WTC11 (cell line): ENCODE measurements at regions not wholly inside any gene's neighbourhood (a gene's known extent, or its start where the extent isn't known, plus 50 kb on each side); places are given as distances from the start of the nearest gene placed in this dataset.

Experiments
- FOXP1 ChIP-seq: sonication (generic); formaldehyde crosslinking; IDR thresholded peaks from 2 replicates; pipeline ENCODE4 v1.8.0; 2022; ENCODE audit warnings: missing genetic modification reagents, mild to moderate bottlenecking, moderate library complexity, borderline replicate concordance
- TEAD1 ChIP-seq: sonication (generic); formaldehyde crosslinking; IDR thresholded peaks from 2 replicates; pipeline ENCODE4 v1.8.0; 2022; ENCODE audit warnings: mild to moderate bottlenecking, missing genetic modification reagents
- TF ChIP-seq, protein P1 (sequence below): fragments of 200-600 bp; IDR thresholded peaks from 2 replicates; pipeline ENCODE4 v1.8.0; 2022; ENCODE audit warnings: antibody characterized with exemption
- TF ChIP-seq, protein P2 (sequence below): sonication (generic); formaldehyde crosslinking; IDR thresholded peaks from 2 replicates; pipeline ENCODE4 v1.8.1; 2023; ENCODE audit warnings: mild to moderate bottlenecking, missing genetic modification reagents, moderate library complexity

DNA sequence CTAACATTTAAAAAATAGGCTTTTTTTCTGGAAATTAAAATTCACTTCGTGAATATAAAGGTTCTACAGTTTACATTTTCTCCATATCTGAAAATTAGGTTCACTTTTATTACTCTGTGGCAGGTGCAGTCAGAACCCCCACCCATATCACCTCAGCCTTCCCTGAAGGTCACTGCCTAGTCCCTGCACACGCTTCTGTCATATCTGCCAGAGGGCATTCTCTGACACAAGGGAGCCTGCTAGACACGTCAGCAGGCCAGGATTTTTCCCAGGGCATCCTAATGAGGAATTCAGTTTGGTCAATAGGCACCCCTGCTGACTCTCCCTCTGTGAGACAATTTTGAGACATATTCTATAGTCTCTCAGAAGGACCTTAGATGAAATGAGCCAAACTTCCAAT is 475.7 kb upstream of the PKDCC start:
- TF ChIP-seq, protein P1, sequence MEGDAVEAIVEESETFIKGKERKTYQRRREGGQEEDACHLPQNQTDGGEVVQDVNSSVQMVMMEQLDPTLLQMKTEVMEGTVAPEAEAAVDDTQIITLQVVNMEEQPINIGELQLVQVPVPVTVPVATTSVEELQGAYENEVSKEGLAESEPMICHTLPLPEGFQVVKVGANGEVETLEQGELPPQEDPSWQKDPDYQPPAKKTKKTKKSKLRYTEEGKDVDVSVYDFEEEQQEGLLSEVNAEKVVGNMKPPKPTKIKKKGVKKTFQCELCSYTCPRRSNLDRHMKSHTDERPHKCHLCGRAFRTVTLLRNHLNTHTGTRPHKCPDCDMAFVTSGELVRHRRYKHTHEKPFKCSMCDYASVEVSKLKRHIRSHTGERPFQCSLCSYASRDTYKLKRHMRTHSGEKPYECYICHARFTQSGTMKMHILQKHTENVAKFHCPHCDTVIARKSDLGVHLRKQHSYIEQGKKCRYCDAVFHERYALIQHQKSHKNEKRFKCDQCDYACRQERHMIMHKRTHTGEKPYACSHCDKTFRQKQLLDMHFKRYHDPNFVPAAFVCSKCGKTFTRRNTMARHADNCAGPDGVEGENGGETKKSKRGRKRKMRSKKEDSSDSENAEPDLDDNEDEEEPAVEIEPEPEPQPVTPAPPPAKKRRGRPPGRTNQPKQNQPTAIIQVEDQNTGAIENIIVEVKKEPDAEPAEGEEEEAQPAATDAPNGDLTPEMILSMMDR: no peak
- TF ChIP-seq TEAD1 (CRISPR knock-in tag): no peak
- TF ChIP-seq FOXP1 (CRISPR knock-in tag): no peak
- TF ChIP-seq, protein P2, sequence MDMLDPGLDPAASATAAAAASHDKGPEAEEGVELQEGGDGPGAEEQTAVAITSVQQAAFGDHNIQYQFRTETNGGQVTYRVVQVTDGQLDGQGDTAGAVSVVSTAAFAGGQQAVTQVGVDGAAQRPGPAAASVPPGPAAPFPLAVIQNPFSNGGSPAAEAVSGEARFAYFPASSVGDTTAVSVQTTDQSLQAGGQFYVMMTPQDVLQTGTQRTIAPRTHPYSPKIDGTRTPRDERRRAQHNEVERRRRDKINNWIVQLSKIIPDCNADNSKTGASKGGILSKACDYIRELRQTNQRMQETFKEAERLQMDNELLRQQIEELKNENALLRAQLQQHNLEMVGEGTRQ: no peak
